NCI-H748 (cell line): ENCODE measurements at regions not wholly inside any gene's neighbourhood (a gene's known extent, or its start where the extent isn't known, plus 50 kb on each side); places are given as distances from the start of the nearest gene placed in this dataset.
"Not testable (repeated sequence)": the region's sequence is repeated elsewhere in the genome, so short reads cannot be mapped to it uniquely, and the experiment has no call there.

ENCODE experiments used
- DNase-seq: peaks from one replicate; lab custom pipeline; 2025; ENCODE audit not compliant: unreplicated experiment; lab: John Stamatoyannopoulos, UW

DNA sequence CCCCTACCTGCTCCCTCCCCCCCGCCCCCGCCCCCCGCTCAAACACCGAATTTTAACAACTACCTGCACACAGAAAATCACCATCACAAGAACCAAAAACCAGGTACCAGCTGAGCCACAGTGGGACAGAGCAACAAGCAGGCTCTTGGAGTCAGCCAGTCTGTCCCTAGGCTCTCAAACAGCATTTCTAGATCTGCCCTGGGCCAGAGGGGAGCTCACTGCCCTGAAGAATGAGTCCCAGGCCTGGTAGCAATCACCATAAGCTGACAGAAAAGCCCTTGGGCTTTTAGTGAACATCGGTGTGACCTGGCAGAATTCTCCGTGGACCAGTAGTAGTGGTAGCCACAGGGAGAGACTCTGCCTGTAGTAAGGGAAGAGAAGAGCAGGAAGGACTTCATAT is 58.3 kb downstream of the C11orf87 start:
- DNase-seq, result no peak

DNA sequence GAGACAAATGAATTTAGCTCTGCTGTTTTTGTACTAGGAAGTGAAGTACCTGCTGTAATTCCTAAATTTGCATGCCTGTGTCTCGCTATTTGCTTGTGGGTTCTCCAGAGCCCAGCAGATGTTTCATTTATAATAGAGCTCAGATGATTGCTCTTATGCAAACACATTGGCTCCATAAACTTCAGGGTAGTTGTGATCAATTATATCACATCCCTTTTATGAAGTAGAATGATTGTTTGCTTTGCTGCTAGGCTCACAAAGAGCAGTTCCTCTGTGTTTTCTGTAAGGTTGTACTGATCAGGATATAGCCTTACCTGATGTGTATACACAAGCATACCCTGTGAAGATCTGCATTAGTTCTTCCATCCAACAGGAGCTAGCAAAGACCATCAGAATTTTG is 64.1 kb downstream of the C11orf87 start:
- DNase-seq, result peak; percentile 97

DNA sequence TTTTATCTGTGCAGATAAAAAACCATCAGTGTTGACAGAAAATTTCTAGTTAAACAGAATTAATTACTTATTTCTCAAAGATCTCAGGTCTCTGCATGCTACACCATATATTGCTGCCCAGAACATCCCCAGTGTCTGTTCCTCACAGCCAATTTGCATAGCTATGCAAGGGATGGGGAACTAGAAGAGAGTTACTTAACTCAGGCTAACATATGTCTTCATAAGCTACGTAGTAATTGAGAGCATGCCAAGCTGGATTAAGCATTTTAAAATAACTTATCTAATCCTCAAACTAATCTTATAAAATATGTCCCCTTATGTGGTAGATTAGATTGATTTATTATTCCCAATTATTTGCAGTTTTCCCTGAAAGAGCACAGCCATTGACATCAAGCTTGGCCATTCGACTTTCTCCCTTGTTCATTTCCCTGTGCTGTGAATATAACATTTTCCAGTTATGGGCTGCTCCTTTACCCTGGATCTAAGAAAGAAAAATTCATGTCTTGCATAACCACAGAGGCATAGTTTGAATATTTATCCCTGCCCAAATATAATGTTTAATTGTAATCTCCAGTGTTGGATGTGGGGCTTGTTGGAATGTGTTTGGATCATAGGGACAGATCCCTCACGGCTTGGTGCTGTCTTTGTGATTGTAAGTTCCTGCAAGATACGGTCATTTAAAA is 69.1 kb downstream of the C11orf87 start:
- no peak for DNase-seq

DNA sequence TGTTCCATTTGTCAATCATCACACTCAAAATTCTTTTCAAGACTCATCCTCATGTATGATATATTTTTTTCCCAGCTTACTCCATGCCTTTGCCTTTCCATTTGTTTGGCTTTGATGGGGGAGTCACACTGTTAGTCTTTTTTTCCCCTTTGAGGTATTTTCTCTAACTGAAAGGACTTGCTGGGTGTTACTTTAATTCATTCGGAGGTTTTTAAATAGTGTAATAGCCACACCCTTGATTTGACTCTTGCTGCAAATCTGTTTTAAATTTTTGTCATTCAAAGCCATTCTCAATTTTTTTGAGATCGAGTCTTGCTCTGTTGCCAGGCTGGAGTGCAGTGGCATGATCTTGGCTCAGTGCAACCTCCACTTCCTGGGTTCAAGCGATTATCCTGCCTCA is 84.1 kb downstream of the C11orf87 start:
- DNase-seq, result no peak

DNA sequence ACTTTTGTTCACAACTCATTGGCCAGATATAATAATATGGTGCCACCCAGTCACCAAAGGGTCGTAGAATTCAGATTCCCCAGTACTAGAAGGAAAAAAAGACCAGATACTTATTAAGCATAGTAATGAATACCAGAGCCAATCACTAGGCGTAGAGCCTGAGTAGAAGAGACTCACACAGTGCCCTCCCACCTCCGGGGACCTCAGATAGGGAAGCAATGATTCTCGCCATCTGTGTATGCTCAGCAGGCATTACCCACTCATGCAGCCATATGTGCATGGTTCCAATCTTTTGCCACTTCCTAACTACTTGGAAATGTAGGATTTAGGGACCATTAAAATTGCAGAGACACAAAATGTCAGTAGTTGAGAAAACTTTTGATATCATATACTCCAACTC is 85.3 kb downstream of the C11orf87 start:
- no peak for DNase-seq

DNA sequence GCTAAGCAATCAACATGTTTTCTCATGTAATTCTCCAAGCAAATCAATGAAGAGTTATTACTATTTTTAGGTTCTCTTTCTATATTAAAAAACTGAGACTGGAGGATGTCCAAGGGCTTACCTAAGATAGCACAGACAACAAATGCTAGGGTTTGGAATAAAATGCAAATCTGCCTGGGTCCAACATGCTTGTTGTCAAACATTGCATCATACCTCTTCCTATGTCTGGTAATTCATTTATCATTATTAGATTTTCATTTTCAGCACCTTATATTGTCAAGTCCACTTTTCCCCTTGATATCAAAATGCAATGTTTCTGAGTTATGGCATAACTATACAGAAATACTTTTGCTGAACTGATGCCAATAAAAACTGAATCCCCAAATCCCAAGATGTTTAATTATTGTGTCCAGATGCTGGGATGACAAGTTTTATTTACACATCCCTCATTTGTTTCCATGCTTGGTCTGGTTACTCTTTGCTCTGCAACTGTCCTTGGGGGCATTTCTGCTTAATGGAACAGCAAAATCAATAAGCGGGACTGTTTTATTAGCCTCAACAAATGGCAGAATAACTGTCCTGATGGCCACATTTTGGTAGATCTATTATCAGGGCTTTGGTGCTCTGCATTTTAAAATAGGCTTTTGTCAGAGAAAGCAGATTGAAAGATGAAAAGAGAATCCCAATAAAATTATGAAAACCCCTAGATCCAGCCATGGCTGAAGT is 86.0 kb downstream of the C11orf87 start:
- DNase-seq, result no peak

DNA sequence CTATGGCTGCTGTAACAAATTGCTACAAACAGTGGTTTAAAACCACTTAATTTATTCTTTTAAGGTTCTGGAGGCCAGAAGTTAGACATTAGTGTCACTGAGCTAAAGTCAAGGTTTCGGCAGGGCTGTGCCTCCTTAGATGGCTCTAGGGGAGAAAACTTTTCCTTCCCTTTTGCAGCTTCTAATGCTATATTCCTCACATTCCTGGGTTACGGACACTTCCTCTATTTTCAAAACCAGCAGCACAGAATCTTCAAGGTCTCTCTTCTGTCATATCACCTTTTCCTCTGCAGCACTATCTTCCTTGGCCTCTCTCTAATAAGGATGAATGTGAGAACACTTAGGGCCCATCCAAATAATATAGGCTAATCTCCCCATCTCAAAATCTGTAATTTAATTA is 87.0 kb downstream of the C11orf87 start:
- no peak for DNase-seq

DNA sequence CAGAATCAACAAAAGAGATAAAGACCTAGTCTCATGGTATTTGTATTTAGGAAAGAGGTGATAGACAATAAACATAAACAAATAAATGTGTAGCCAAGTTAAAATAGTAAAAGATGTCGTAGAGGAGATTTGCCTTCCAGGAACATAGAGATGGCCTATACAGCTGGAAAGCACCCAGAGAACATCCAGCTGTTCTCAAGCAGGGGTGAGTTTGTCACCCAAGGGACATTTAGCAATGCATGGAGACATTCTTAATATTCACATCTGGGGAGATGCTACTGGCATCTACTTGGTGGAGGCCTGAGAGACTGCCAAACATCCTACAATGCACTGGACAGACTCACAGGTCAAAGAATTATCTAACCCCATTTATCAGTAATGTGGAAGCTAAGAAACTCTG is 88.3 kb downstream of the C11orf87 start:
- no peak for DNase-seq

DNA sequence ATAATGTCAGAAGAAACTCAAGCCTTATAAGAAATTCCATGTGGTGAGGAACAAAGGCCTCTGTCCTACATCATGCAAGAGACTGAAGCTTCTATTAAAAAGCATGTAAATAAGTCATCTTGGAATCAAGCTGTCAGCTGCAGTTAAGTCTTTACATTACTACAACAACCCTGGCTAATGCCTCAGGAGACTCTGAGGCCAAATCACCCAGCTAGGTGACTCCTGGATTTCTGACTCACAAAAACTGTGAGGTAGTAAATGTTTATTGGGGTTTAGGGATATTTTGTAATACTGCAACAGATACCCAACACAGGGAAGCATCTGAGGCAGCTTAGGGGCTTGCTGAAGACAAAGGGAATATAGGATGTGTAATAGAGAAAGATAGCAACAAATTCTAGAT is 89.6 kb downstream of the C11orf87 start:
- no peak for DNase-seq

DNA sequence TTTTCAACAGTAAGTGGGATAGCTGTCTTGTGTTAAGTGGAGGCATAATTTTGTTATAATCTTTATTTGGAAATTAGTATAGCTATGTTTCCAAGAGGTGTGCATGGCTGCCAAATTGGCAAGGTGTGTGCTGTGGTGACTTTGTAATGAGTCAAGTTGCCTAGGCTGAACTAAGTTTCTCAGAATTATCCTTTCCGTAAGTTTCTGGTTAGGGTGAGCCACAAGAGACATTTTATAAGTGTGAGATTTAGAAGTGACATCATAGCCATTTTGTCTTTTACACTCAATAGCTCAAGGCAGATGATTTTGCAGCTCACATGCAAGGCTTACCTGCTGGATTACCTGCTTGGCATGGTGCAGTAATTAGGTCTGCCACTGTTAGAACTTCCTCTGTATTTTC is 90.3 kb downstream of the C11orf87 start:
- no peak for DNase-seq

DNA sequence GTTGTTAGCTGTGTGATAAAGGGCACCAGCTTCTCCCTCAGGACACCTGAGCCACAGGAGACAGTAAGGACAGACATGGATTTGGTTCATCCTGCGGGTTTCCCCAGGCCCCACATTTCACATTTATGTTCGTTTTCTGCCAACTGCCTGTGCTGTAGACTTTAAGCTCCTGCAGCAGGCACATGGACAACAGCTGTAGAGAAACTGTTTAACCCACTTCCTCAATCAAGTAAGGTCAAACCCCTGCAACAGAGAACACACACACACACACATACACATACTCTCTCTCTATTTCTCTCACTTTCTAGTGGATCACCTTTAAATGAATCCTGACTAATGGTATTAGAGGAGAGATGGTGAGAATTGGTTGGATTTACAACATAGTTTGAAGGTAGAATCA is 90.7 kb downstream of the C11orf87 start:
- no peak for DNase-seq

DNA sequence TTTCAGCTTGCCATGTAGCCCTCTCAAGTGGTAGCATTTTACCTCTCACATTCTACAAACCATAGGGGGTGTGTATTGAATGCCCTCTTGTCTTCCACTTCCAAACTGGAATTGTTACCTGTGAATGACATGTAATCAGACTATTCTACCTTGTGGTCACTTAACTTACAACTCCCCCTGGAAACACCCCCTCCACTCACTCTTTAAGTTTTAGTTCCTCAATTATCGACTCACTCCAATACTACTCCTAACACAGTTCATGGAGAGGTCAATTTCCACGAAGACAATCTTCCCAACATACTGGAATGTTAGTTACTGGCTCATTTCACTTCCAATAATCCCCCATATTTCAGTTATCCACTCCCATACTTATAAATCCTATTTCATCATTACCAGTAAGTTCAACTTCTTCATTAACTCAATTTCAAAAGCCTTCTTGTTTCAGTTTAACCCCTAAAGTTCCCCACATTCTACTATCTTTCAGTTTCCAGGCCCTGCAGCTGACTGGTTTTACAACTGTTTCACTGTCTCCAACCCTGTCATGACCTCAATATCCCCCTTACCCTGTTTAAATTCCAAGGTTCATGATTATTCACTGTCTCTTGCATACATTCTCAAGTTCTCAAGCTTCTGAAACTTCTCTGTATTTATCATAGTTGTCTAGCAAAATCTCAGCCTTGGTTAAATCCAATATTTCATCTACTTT is 92.5 kb downstream of the C11orf87 start:
- no peak for DNase-seq

DNA sequence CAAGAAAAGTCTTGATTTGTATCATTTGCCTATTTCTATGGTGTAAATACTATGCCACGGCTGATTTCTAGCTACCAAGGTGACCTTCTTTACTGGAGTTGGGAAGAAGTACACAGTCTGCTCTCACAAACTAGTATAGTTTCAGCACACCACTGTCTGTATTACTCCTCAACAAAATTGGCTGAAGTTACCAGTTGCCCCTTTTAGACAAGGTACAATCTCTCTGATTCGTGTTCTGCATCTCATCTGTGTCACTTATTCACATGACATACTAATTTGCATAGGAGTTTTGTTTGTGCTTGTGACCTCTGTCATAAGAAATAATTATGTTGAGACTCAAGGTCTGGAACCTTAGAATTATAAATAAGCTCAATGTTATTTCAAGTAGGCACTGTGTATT is 97.3 kb downstream of the C11orf87 start:
- no peak for DNase-seq

DNA sequence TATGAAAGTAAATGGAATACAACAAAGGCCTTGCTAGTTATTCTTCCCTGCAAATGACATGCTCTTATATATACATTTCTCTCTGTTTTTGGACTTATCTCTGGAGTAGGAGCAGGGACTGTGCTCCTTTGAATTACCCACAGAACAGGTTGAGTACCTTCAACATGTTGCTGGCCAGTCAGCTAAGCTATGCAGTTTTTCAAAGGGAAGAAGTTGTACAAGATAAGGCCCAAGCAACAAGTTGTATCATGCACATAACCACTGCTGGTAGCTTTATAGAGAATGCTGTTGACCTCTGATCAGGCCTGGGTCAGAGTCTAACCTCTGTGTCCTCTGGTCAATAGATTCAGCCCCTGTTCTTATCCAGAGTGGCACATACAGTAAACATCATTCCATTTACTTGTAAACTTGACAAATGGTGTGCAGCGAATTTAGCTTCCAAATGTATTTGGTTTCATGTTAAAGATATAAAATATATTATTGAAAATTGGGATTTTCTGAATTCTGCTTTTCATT is 99.6 kb downstream of the C11orf87 start:
- DNase-seq, result no peak

DNA sequence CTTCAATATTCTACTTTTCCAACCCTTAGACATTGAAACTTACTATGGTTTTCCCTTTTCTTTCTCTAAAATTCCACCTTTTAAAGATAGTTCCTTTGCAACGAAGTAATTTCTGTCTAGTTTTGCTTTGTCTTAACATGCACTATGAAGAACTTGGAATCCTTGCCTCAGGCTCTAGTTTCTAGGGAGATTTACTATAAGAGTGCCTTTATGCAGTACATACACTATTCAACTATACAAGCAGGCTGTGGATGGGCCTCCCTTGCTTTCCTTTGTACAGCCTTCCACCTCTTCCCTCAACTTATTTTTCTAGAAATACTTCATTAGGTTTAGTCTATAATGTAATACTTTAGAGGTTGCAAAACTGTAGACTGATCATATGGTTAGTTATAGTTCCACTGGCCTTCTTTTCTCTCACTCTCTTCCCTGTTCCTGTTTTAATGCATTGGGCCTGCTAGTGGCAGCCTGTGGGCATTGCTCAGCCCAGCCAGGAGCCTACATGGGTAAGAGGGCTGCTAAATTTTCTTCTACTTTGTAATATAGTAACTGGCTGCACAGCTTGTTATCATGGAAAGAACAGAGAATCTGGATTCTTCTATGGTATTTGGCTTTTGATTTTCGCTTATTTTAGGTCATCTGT is 100.2 kb downstream of the C11orf87 start:
- DNase-seq, result no peak

DNA sequence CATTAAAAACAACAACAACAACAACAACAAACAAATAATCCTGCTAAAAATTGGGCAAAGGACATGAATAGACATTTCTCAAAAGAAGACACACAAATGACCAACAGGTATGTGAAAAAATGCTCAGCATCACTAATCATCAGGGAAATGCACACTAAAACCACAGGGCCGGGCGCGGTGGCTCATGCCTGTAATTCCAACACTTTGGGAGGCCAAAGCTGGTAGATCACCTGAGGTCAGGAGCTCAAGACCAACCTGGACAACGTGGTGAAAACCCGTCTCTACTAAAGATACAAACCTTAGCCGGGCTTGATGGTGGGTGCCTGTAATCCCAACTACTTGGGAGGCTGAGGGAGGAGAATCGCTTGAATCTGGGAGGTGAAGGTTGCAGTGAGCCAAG is 103.6 kb downstream of the C11orf87 start:
- not testable (repeated sequence) for DNase-seq

DNA sequence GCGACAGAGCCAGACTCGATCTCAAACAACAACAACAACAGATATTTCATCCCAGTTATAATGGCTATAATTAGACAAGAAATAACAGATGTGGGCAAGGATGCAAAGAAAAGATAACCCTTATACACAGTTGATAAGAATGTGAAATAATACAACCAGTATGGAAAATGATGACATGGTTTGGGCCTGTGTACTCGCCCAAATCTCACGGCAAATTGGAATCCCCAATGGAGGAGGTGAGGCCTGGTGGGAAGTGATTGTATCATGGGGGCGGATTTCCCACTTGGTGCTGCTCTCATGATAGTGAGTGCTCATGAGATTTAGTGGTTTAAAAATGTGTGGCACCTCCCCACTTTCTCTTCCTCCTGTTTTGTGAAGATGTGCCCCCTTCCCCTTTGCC is 104.1 kb downstream of the C11orf87 start:
- no peak for DNase-seq

DNA sequence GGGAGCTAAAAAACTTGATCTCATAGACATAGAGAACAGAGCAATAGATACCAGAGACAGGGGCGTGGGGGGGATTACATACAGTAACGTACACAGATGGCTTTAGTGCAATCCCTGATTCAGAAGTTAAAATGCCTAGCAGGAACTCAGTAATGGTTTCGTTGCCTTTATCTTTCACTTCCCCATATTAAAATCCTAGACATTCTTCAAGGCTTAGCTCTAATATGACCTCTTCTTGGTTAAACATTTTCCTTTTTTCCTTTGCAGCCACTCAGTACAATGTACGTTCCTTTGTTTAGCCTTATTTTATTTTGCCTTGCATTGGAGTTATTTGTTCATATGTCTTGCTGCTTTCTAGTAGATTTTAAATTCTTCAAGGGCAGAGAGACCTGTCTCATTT is 104.9 kb downstream of the C11orf87 start:
- DNase-seq, result no peak

DNA sequence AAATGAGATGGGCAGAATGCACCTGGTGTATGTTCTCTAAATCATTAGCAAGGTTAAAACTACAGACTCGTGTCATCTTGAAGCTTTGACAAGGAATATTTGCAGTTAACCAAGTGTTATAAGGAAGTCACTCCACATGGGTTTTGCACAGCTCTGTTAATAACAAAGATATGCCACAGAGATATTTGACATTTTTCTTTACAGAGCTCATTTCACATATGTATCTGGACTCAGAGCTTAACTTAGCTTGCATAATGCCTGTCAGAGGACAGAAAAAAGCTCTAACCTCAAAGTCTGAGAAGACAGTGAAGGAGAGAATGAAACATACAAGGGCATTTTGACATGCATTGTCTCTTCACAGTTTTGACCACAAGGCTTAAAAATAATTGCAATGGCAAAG is 105.5 kb downstream of the C11orf87 start:
- DNase-seq, result no peak

DNA sequence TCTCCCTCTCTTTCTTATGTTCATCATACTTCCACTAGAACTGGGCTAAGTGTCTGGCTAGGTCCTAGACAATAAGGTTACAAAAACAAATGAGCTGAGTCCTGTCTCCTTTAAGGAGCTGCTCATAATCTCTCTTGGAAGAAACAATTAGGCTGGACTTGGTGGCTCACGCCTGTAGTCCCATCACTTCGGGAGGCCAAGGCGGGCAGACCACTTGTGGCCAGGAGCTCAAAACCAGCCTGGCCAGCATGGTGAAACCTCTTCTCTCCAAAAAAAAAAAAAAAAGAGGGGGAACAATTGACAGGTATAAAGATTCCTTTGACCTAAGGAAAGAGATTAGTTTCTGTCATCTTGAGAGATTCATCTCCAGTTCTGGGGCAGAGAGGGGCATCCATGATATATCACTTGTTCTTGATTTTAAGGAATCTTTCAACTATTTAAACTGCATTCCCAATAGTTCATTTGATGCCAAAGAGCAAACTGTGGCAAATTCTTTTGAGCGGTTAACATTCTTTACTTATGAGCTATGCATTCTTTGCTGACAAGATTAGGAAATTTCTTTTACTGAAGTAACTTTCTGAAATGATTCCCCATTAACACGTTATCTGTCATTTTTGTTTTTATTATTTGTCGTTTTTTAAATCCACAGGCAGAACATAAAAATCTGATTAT is 125.5 kb downstream of the C11orf87 start:
- no peak for DNase-seq

DNA sequence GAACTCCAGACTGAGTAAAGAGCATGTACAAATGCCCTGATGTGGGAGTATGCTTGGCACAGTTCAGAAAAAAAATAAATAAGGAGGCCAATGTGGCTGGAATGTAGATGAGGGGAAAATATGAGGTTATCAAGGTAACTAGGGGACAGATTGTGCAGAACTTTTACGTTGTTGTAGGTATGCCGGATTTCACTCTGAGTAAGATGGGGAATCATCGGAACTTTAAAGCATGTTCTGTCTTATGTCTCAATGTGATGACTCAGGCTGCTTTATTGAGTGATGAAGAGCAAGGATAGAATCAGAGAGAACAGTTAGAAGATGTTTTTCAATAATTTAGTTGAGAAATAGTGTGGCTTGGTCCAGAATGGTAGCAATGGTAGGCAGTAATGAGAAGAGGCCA is 130.4 kb downstream of the C11orf87 start:
- no peak for DNase-seq
